ENCODE measurements at regions not wholly inside any gene's neighbourhood (a gene's known extent, or its start where the extent isn't known, plus 50 kb on each side); places are given as distances from the start of the nearest gene placed in this dataset.

DNA sequence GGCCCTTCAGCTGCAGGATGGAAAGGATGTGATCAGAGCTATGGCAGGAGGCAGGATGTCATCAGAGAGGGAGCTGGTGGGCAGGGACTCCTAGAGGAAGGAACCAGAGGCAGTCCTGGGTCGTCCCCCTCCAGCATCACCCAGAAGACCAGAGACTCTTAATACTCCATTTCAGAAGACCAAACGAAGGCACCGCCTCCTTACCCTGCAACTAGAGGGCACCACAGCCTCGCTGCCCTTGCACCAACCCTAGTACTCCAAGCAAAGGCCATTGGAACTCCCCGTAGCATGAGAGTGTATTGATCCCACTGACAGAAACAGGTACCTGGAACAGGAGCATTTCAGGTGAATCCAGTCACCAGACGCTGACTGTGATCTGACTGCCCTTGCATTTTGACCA, 598.1 kb downstream of the NPHP4 start:
- no peak for DNase-seq

DNA sequence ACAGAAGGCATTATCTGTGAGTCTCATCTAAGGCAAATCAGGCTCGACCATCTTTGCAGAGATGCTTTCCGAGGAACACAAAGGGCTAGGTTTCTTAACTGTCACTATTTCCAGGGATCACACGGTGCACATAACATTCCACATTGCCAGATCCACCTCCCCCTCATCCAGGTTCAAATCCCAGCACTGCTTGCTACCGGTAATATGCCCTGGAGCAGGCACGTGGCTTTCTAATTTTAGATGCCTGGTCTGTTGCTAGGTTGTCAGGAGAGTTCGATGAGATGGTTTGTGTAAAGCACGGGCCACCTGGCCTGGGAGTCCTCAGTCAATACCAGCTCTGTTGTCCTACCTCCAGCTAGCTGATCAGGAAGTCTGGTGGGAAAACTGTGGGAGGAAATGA, 598.6 kb downstream of the NPHP4 start:
- DNase-seq, result no peak

DNA sequence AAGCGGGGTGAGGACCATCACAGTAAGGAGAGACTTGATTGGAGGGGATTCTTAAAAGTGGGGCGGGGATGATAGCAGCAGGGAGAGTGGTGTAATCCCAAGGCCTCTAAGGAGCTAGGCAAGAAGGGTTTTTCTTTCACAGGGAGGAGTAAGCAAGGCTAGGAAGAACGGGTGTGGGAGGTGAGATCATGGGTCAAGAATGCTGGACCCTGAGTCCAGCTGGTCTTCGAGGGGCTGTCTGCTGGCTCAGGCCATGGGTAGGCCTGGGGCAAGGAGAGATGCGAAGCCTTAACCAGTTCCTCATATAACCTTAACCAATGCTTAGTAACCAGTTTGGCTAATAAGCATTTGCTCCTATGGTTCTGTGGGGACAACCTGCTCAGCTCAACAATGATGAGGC, 599.1 kb downstream of the NPHP4 start:
- DNase-seq, result no peak

DNA sequence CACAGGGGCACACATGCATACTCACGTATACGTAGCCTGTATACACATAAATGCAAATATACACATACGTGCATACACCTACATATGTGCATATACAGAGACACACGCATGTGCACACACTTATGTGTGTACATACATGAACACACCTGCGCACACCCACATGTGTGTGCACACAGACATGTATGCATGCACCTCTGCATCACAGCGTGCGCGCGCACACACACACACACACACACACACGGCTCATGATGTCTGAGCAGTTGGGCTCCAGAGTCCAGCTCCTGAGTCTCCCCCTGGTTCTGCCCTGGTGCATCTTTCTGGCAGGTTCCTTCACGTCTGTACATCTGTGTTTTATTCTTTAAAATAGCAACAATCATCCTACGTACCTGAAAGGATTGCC, 600.5 kb downstream of the NPHP4 start:
- no peak for DNase-seq

DNA sequence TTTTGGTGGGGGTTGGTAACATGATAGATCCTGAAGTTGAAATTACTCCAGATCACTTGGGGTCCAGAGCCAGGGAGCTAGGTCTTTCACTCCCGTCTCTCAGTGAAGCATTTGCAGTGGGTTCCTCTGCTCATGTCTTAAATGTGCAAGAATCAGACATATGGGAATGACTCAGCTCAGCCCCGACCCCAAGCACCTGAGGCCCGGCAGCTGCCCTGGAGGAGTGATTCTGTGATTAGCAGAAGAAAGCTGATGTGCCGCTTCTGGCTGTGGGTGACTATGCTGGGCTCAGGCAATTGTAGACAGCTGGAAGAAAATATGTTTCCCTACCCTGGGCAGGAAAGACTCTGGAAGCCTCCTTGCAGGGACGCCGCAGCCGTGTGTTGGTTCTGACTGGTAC, 601.7 kb downstream of the NPHP4 start:
- no peak for DNase-seq

DNA sequence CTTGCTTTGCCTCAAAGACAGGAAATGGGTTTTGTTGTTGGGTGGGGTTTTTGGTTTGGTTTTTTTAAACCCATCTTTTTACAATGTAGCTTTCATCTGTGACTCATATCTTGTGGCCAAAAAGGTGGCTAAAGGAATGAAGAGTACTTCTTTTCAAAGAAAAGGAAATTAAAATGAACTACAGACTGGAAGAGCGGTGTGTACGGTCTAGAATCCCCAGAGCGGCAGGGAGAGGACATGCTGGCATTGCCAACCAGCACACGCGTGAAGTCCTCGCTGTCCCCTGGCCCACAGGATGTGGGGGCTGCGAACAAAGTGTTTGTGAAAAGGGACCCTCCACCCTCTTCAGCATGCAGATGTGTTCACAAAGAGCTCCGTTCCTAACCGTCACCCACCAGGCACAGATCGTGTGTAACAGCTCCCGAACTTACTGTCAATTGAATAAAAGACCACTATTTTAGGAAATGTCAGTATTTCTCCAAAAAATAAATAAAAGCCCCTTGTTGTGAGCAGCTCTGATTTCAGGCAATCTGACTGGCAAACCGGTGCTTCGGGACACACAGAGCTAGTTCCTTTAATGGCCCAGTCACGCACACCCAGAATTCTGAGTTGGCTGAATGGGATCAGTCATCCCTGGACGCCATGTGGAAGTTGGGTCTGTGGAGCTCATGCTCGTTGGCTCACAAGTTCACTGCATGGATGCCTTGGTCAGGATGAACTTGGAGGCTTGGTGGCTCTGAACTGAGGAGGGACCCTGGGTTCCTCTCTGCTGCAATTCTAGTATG, 602.9 kb downstream of the NPHP4 start:
- no peak for DNase-seq

DNA sequence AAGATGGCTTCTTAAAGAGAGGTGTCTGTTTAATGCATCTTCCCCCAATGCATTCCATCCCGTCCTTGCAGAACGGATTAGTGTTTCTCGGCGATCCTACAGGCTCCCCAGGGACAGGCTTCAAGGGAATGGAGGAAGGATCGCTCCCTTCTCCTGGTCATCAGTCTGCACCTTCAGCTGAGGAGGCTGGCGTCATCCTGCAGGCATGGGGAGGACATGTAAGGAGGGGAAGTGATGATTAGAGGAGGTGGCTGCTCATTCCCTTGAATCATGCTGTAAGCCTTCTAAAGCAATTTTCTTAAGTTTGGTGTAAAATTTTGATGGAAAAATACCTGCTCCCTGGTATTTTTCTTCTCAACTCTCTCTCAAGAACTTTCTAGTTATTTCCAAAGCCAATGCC, 603.6 kb downstream of the NPHP4 start:
- no peak for DNase-seq

DNA sequence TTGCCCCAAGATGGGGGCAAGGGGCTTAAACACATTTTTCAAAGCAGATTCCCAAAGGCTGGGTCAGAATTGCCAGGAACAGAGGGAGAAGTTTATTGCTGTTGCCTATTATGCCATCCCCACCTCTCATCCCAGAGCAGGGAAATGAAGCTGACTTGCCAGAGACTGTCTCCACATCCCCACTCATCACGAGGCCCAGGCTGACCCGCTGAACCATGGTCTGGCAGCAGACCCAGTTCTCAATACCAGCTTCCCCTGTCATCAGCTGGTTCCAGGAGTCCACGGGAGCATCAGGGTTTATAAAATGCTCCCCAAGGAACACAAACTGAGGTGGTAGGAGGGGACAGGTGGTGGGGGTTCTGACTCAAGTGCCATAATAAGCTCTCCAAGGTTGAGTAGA, 605.9 kb downstream of the NPHP4 start:
- DNase-seq, result no peak

DNA sequence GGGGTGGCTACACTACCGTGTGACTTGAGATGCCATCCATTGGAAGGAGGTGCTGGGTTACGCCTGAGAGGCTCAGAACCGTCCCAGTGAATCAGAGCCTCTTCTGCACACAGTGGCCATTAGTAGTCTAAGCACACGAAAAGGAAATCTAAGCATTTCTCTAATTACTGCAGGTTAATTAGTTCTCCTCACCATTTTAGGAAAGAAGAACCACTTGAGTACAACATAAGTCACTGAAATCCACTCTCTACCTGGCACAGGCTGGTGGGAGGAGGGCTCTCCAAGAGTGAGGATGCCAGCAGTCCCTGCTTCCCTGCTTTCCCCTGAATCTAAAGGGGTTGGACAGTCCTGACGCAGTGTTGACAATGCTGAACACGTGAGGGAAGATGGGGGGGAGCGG, 606.3 kb downstream of the NPHP4 start:
- DNase-seq, result no peak

DNA sequence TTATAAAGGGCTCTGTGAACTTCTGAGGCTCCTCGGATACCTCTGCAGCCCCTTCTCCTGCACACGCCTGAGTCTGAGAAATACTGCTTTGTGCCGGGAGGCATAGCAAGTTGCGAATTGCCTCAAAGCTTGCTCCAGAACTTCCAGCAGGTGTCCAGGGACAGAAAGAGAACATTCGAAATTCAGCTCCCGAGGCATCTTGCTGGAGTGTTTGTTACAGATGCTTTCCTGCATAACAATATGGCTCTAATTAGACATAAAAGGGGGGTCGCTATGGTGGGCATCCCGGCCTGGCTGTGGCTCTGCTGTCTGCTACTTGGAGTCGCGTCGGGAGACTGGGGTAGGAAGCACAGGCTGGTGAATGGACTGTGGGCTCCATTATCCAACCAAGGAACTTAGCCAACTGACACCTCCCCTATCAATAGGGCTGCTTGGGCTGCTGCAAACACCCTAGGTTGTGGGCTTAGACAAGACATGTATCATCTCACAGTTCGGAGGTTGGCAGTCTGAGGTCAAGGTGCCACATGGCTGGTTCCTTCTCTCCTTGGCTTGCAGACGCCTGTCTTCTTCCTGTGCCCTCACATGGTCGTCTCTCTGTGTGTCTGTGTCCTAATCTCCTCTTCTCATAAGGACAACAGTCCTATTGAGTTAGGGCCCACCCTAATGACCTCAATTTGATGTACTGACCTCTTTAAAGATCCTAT, 607.0 kb downstream of the NPHP4 start:
- DNase-seq, result no peak

DNA sequence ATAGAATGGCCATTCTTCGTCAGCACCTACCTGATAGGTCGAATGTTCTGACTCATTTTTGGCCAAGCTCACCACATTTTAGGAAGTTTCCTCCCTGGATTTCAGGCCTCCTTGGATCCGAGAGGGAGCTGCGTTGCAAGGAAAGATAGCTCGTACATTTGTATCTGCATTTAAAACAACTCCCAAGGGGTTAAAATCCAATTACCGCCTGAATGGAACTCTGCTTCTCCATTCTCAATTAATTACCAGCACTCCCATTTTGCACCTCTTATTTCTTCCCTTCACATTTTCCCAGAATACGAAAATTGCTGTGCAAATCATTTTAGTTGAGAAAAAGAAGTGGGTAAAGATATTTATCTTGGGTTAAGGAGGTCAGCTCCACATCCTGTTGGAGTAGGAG, 610.7 kb downstream of the NPHP4 start:
- no peak for DNase-seq

DNA sequence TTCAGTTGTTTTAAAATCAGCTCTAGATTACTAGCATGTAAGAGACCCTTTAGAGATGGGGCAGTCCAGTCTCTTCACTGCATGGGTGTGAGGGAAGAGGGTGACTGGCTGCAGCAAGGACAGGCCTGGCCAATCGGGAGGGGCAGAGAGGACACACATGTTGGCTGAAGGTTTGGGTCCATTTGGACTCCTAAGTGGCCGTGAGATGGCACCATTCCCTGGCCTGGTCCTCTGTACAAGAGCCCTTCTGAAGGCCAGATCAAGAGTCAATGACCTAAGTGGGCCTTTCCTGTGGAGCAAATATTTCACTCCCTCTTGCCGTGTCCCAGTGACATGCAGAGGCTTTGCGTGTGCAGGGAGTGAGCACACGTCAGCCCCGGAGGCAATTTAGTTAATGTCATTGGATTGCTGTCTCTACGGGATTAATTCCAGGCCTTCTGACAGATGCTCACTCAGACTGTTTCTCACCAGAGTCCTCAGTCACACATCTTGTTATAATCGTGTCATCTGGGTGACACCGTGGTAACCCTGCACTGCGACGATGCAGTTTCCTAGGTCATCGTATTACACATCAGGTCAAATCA, 613.0 kb downstream of the NPHP4 start:
- DNase-seq, result no peak

DNA sequence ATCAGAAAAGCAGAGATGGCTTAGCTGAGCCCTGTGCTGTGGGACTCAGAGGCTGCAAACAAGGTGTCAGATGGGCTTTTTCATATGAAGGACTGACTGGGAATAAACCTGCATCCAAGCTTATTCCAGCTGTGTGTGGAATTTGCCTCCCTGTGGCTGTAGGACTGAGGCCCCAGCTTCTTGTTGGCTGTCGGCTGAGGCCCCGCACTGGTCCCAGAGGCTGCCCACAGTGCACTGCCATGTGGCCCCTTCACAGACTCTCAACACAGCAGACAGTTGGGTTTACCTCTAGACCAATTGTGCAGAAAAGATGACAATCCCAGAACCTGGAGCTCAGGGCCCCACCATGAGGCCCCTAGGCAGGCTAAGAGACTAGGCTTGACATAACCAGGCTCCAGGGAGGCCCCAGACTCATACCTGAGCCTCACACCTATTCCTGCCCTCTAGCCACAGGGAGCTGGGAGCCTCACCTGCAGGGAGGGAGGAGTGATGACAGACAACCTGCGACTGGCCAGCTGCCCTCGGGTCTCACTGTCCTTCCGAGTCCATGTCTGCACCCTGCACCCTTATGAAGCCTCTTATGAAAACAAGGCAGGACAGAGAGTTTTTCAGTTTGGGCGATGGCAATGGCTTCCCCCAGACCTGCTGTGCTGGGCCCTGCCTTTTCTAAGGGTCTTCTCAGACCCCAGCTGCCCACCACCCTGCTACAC, 615.5 kb downstream of the NPHP4 start:
- no peak for DNase-seq

DNA sequence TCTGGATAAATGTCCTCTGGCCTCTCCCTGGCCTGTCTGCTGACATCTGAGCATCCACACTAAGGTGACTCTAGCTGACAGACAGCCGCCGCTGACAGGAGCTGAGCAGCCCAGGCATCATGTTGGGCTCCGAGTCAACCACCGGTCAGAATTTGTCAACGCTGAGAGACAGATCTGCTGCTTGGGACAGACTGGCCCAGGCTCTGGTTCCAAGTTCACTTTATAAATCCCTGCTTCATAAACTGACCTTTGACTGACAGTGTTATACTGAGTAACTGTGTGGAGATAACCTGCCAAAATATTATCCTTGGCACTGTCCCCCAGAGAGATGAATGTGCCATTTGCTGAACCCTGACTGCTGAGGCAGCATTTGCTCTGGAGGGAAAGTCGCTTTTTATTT, 616.7 kb downstream of the NPHP4 start:
- no peak for DNase-seq

DNA sequence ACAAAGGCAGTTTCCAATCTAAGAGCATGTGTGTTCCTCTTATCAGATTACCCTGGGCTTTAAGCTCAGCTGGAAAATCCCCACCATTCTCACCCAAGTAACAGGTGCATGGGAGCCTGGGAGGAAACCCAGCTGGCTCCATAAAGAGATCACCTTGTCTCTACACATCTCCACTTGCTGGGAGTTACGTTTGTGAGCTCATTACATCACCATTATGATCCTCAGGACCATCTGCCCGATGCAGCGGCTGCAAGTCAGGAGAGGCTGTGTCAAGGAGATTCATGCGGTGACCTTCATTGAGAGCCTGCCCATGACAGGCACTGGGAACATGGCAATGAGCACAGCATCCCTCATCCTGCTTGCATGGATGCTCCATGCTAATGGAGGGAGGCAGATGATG, 618.0 kb downstream of the NPHP4 start:
- DNase-seq, result no peak

DNA sequence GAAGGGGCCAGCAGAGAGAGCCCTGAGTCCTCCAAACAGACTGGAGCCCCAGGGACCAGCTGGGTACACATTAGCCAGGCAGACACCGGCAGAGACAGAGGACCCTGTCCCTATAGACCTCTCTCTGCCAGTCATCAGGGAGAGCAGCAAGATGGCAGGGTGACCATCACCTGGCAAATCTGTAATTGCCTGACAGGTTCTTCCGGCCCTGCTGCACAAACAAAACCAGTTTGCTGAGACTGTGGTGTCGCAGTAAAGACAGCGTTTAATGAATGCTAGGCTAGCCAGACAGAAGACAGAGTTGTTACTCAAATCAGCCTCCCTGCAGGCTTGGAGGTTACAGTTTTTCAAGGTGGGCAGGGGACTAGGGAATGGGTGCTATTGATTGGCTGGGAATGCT, 618.9 kb downstream of the NPHP4 start:
- DNase-seq, result no peak

DNA sequence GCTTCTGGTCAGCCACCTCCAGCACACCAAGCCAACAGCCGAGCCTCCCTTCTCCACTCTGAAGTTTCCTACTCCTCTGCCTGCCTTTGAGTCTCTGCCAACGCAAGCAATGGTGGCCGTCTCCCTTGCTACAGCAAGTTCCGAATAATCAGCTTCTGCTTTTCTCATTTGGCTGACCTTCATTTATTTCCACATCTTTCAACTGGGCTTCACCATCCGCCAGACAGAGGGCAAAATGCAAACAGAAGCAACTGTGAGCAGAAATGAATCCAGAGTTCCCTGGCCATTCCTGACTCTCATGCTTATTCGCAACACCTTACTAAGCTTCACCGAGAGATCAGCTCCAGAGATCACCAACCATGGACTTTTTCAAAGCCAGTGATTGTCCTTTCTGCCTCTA, 621.0 kb downstream of the NPHP4 start:
- no peak for DNase-seq

DNA sequence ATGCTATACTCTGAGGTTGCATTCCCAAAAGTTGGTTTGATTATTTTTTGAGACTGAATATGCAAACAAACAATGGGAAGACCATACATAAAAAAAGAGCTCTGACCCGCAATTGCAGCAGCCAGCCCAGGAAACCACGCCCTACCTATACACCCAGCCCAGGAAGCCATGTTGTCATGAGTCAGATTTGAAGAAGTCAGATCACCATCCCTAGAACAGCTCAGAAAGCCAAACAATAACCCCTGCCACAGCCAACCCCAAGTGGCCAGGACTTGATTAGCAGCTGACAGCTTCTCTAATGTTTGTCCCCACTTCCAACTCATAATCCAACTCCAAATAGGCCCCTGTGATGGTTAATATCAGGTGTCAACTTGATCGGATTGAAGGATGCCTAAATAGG, 621.9 kb downstream of the NPHP4 start:
- no peak for DNase-seq

DNA sequence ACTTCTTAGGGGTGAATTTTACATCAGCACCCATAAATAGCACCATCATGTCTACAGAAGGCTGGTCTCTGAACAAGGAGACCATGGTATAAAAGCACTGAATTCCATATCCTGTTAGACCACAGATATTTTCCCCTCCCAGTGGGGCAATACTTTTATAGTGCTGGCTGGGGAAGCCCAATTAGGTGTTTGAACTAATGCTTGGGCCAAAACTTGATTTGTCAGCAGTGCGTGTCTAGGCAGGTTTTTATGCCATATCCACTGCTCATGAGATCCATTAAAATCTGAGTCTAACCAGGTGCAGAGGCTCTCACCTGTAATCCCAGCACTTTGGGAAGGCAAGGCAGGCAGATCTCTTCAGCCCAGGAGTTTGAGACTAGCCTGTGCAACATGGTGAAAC, 623.0 kb downstream of the NPHP4 start:
- DNase-seq, result no peak

DNA sequence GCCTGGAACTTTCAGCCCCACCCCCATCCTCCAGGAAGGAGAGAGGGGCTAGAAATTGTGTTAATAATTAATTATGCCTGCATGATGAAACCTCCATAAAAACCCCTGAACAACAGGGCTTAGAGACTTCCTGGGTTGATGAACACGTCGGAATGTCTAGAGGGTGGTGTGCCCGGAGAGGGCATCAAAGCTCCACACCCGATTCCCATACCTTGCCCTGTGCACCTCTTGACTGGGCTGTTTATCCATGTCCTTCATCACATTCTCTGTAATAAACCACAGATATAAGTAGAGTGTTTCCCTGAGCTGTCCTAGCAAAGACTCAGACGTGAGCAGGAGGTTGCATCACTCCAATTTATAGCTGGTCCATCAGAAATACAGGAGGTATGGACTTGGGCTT, 624.0 kb downstream of the NPHP4 start:
- no peak for DNase-seq

DNA sequence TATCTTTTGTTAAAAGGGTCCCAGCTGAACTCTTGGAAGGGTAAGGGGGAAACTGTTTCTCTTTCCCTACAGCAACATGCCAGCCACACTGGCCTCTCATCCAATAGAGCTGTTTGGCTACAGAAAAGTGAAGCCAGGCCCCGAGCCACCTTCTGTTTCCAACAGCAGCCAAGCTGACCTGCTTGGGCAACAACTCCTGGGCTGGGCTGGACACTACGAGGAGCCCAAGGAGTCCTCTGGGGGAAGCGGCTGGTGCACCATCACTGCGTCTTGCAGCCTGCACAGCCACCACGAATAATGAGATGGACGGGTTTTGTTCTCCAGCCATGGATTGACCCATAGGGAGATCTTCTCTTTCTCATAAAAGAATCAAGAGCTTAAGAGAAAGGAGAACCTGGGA, 624.9 kb downstream of the NPHP4 start:
- DNase-seq, result no peak

DNA sequence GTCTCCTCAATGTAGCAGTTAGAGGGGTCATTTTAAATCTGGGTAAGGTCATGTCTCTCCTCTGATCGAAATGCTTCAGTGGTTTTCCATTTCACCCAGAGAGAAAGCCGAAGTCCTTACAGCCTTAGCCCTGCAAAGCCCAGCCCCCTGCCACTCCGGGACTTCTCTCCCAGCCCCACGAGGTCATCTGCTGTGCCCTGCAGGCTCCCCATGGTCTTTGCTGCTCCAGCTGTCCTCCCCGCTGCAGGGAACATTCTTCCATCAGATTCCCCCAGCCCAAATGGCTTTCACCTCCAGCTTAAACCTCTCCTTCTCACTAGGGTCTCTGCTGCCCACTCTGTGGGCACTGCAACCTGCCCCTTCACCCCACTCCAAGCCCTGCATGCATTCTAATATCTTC, 626.5 kb downstream of the NPHP4 start:
- DNase-seq, result no peak

DNA sequence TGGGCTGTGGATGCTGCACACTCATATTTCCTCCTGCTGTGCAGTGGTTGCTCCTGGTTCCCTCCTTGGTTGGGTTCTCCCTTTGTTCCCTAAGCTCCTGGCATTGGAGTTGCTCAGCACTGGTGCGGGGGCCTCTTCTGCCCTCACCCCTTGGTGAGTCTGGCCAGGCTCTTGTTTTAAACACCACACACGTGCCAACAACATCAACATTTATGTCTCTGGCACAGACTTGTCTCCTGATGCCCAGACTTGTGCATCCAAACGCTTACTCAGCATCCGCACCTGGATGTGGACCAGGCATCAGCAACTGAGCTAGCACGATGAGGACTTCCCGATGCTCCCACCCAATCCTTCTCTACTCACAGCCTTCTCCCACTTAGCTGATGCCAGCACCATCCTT, 627.6 kb downstream of the NPHP4 start:
- DNase-seq, result no peak

DNA sequence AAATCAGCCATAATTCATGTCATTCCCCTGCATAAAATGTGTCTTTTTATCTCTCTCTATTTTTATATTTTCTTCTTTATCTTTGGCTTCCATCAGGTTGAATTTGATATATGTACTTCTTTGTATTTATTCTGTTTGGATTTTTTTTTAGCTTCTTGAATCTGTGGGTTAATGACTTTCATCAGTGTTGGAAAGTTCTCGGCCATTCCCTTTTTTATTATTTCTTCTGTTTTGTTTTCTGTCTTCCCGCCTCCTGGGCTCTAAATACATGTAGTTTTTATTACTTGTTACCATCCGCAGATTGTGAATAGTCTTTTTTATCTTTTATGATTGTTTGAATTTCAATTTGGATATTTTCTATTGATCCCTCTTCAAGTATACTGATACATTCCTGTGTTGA, 637.5 kb downstream of the NPHP4 start:
- no peak for DNase-seq
